Skeletal muscle tissue (tissue), 3 donors: ENCODE measurements at regions not wholly inside any gene's neighbourhood (a gene's known extent, or its start where the extent isn't known, plus 50 kb on each side); places are given as distances from the start of the nearest gene placed in this dataset.
A peak's percentile ranks its signal among the peaks of the same experiment; 100 is the strongest.

Experiments
- H3K27ac ChIP-seq: one replicate; pipeline ENCODE4 v1.7.0; 2013; ENCODE audit warnings: mild to moderate bottlenecking, low read depth, low read length, inconsistent platforms
- H3K27me3 ChIP-seq, 3 donors: one replicate each; pipeline ENCODE4 v1.7.0; 2013; ENCODE audit warnings: low read length in 3 of 3; ENCODE audit not compliant: control insufficient read depth in 3 of 3, insufficient read depth in 3 of 3
- H3K36me3 ChIP-seq, 3 donors: one replicate each; pipeline ENCODE4 v1.7.0; 2013; ENCODE audit warnings: low read length in 3 of 3; ENCODE audit not compliant: control insufficient read depth in 3 of 3, insufficient read depth in 3 of 3
- H3K4me1 ChIP-seq, 3 donors: one replicate each; pipeline ENCODE4 v1.7.0; 2013; ENCODE audit warnings: low read length in 3 of 3, mild to moderate bottlenecking in 3 of 3; ENCODE audit not compliant: control insufficient read depth in 3 of 3, insufficient read depth in 3 of 3
- H3K4me3 ChIP-seq, 3 donors: one replicate each; pipeline ENCODE4 v1.7.0; 2013; ENCODE audit warnings: low read length in 3 of 3
- H3K9ac ChIP-seq, 3 donors: one replicate each; pipeline ENCODE4 v1.7.0; 2013; ENCODE audit warnings: low read length in 3 of 3, mild to moderate bottlenecking in 3 of 3, moderate library complexity in 2 of 3, low read depth in 1 of 3
- H3K9me3 ChIP-seq, 3 donors: one replicate each; pipeline ENCODE4 v1.7.0; 2013; ENCODE audit warnings: low read length in 3 of 3; ENCODE audit not compliant: control insufficient read depth in 3 of 3
- donor health status: Osteomylitis.

- H3K27ac ChIP-seq, result no peak overlapping the region
- H3K27me3 ChIP-seq, result peaks cover 0 to 6% (median 4%) of the 10 kb centered on the region in 3 donors
- no peak overlapping the region for H3K9ac ChIP-seq
- no peaks in the 10 kb centered on the region for H3K36me3 ChIP-seq
- peaks cover 37 to 48% (median 42%) of the 10 kb centered on the region in 3 donors for H3K4me1 ChIP-seq
- H3K9me3 ChIP-seq, result no peaks in the 10 kb centered on the region
- H3K4me3 ChIP-seq, result no peak overlapping the region
Measured at GRCh38 chr15:69593488-69593887, 140.9 kb downstream of the RPLP1 start.

- Histone ChIP-seq H3K9me3 (no peaks in the 10 kb centered on the region), H3K27ac (peak overlapping the region; percentile 80), H3K36me3 (no peaks in the 10 kb centered on the region), H3K4me1 (peaks cover 37 to 48% (median 42%) of the 10 kb centered on the region in 3 donors), H3K9ac (peak overlapping the region in 2 of 3 donors; percentile 22 to 72), H3K4me3 (peak overlapping the region in 2 of 3 donors; percentile 23 to 54), H3K27me3 (peaks cover 0 to 9% (median 4%) of the 10 kb centered on the region in 3 donors)
Measured at GRCh38 chr15:69593981-69594966, 141.7 kb downstream of the RPLP1 start.

GRCh38 chr15:69595009-69595791 is 142.6 kb downstream of the RPLP1 start:
- H3K9me3 ChIP-seq, result no peaks in the 10 kb centered on the region
- peak overlapping the region in 2 of 3 donors; percentile 23 to 54 for H3K4me3 ChIP-seq
- peak overlapping the region; percentile 22 to 72 (median 51) for H3K9ac ChIP-seq
- H3K27ac ChIP-seq, result peak overlapping the region; percentile 80
- H3K27me3 ChIP-seq, result peaks cover 0 to 9% (median 4%) of the 10 kb centered on the region in 3 donors
- H3K4me1 ChIP-seq, result peaks cover 37 to 46% (median 41%) of the 10 kb centered on the region in 3 donors
- no peaks in the 10 kb centered on the region for H3K36me3 ChIP-seq

GRCh38 chr15:69597061-69597592 is 144.5 kb downstream of the RPLP1 start:
- peaks cover 33 to 49% (median 42%) of the 10 kb centered on the region in 3 donors for H3K4me1 ChIP-seq
- H3K9me3 ChIP-seq, result no peaks in the 10 kb centered on the region
- H3K36me3 ChIP-seq, result no peaks in the 10 kb centered on the region
- H3K27ac ChIP-seq, result no peak overlapping the region
- no peak overlapping the region for H3K4me3 ChIP-seq
- H3K27me3 ChIP-seq, result peaks cover 0 to 9% (median 4%) of the 10 kb centered on the region in 3 donors
- no peak overlapping the region for H3K9ac ChIP-seq

- Histone ChIP-seq H3K9ac (no peak overlapping the region), H3K27ac (no peak overlapping the region), H3K9me3 (no peaks in the 10 kb centered on the region)
Measured at GRCh38 chr15:69599271-69599670, 146.7 kb downstream of the RPLP1 start.

GRCh38 chr15:69600556-69601085 is 148.0 kb downstream of the RPLP1 start:
- Histone ChIP-seq H3K9ac (no peak overlapping the region), H3K36me3 (no peaks in the 10 kb centered on the region), H3K27ac (no peak overlapping the region), H3K4me3 (no peak overlapping the region), H3K9me3 (no peaks in the 10 kb centered on the region), H3K4me1 (peaks cover 12 to 28% (median 21%) of the 10 kb centered on the region in 3 donors), H3K27me3 (peaks cover 0 to 9% (median 4%) of the 10 kb centered on the region in 3 donors)

More at GRCh38 chr15:69599271-69599670, 146.7 kb downstream of the RPLP1 start:
- Histone ChIP-seq H3K4me1 (peaks cover 26 to 42% (median 35%) of the 10 kb centered on the region in 3 donors), H3K4me3 (no peak overlapping the region), H3K36me3 (no peaks in the 10 kb centered on the region), H3K27me3 (peaks cover 0 to 9% (median 4%) of the 10 kb centered on the region in 3 donors)

GRCh38 chr15:69601711-69602504 is 149.3 kb downstream of the RPLP1 start:
- H3K27me3 ChIP-seq, result peaks cover 0 to 9% (median 4%) of the 10 kb centered on the region in 3 donors
- H3K4me3 ChIP-seq, result no peak overlapping the region
- no peaks in the 10 kb centered on the region for H3K36me3 ChIP-seq
- peaks cover 5 to 15% (median 14%) of the 10 kb centered on the region in 3 donors for H3K4me1 ChIP-seq
- H3K9me3 ChIP-seq, result no peaks in the 10 kb centered on the region
- no peak overlapping the region for H3K27ac ChIP-seq
- no peak overlapping the region for H3K9ac ChIP-seq

- Histone ChIP-seq H3K9me3 (no peaks in the 10 kb centered on the region), H3K4me3 (no peak overlapping the region), H3K36me3 (no peaks in the 10 kb centered on the region), H3K27me3 (peaks cover 0 to 4% (median 3%) of the 10 kb centered on the region in 3 donors), H3K9ac (no peak overlapping the region), H3K27ac (no peak overlapping the region), H3K4me1 (peaks cover 5 to 14% (median 14%) of the 10 kb centered on the region in 3 donors)
Measured at GRCh38 chr15:69602921-69603320, 150.3 kb downstream of the RPLP1 start.
